HuH-7.5 (cell line): ENCODE measurements at regions not wholly inside any gene's neighbourhood (a gene's known extent, or its start where the extent isn't known, plus 50 kb on each side); places are given as distances from the start of the nearest gene placed in this dataset.

Source experiments
- DNase-seq: peaks from one replicate; pipeline ENCODE4 v3.0.0; 2011; ENCODE audit warnings: low spot score

GRCh38 chr10:24010436-24010970 is 198.4 kb upstream of the KIAA1217 start:
- DNase-seq: no peak

GRCh38 chr10:24012249-24012803 is 196.6 kb upstream of the KIAA1217 start:
- no peak for DNase-seq

DNA sequence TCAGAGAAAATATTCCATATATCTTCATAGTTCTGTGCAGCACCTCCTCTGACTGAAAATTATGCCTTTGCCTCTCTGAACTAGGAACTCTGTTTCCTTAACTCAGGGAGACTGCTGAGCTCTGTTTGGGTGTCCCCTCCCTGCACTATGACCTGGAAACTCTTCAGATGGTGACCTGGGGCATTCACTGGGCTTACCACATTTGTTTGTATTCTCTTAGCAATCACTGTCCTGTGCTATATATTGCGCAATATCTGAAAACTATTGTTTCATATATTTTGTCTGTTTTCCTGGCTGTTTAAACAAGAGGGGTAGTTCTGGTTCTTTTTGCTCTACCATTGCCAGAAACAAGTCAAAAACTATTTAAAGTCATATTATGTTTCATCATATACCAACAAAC is 181.8 kb upstream of the KIAA1217 start:
- no peak for DNase-seq

GRCh38 chr10:24034571-24034970 is 174.4 kb upstream of the KIAA1217 start:
- no peak for DNase-seq

DNA sequence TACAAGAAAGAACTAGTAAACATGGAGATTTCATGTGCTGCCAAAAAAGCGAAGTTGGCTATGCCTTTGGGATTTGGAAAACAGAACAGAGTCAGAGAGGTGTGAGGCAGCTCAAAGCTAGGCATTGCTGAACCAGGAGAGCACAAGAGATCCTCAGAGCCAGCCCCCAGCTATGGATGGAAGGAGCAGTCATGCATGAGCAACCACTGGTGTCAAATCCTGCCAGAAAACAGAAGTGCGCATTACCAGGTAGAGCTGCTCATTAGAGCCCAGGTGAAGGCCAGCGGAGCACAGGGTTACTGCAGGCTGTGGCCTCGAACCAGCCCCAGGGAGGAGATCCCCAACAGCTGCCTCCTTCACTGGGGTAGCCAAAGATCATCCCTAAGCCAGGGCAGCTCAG is 173.2 kb upstream of the KIAA1217 start:
- DNase-seq: no peak

- no peak for DNase-seq
Observed at GRCh38 chr10:24039315-24039714, 169.6 kb upstream of the KIAA1217 start.

DNA sequence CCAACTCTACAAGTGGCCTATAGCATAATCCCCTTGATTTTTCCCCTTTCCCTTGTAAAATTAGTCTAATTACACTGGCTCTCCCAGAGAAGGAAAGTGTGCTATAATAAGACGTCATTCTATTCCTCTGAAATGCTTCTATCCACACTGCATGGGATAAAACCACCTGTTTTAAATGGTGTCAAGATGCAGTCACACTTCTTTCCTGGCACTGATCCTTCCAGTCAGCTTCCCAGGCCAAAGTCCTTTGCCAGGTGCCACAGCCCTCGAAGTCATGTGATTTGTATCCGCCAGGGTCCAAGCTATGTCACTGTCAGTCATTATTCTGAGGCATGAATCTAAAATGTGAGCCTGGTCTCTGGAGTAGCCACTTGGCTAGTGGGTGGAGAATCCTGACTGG is 169.0 kb upstream of the KIAA1217 start:
- DNase-seq: no peak

- no peak for DNase-seq
Observed at GRCh38 chr10:24041034-24041433, 167.9 kb upstream of the KIAA1217 start.

DNA sequence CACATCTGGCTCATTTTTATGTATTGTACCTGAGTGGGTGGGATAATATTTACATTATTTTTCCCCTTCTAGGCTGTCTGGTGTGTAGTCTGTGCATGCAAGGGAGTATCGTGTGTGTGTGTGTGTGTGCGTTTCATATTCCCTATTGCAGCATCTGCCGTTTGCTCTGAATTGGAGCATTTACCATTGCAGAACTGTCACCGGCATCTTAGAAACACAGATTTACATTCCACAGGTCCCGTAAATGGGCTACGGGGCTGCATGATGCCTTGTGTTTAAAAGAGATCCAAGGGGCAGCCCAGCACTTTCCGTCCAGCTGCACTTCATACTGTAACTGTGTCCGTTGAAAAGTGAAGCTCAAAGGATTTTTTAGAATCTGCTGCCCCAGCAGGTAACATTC is 167.1 kb upstream of the KIAA1217 start:
- DNase-seq: no peak

GRCh38 chr10:24042884-24043283 is 166.1 kb upstream of the KIAA1217 start:
- no peak for DNase-seq

DNA sequence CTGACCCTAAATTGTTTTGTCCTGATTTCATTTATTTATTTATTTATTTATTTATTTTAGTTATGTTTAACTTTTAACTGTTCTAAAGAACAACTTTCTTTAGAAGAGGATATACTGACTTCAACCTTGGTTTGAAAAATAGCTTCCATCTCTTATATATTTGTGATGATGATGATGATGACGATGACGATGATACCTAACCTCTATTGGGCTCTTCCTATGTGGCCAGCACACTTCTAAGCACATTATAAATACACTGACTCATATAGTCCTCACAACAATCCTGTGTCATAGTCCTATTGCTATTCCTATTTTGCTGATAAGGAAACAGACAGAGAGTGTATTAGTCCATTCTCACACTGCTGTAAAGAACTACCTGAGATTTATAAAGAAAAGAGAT is 162.9 kb upstream of the KIAA1217 start:
- no peak for DNase-seq

GRCh38 chr10:24047176-24047575 is 161.8 kb upstream of the KIAA1217 start:
- no peak for DNase-seq

- DNase-seq: no peak
Observed at GRCh38 chr10:24054421-24054820, 154.5 kb upstream of the KIAA1217 start.

GRCh38 chr10:24080207-24080606 is 128.7 kb upstream of the KIAA1217 start:
- no peak for DNase-seq

DNA sequence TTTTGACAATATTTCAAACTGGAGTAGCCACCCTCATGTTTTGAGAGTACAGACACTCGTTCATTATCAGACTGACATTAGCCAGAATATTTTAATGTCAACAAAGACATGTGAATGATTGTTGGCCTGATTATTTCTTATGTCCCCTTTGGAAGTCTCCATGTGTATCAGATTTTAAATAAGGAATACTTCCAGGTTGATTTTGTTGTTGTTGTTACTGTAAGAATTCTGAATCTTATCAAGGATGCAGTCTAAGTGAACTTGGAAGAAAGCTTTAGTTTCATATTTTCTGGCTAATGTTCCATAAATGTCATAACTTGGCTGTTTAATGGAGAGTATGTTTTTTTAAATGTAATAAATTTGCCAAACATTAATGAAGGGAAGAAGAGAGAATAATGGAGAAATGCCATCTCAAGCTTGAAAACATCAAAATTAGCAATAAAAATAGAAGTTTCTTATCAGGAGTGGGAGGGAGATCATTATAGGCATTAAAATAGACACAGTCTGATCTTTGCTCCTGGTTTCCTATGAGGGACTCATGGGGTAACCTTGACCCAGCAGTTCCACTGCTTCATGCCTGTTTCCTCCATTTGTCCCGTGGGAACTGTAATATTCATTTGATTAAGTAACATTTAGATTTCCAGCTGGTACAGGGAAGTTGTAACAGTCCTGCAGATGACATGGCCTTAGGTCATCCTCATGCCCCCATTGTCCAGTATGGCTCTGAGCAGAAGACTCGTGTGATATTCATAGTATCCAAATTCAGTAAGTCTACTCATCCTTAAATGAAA is 122.4 kb upstream of the KIAA1217 start:
- no peak for DNase-seq

- DNase-seq: no peak
Observed at GRCh38 chr10:24091256-24091655, 117.7 kb upstream of the KIAA1217 start.

- DNase-seq: no peak
Observed at GRCh38 chr10:24096281-24096680, 112.7 kb upstream of the KIAA1217 start.

GRCh38 chr10:24097751-24098207 is 111.2 kb upstream of the KIAA1217 start:
- no peak for DNase-seq

GRCh38 chr10:24104895-24105294 is 104.0 kb upstream of the KIAA1217 start:
- no peak for DNase-seq

GRCh38 chr10:24113901-24114300 is 95.0 kb upstream of the KIAA1217 start:
- DNase-seq: no peak

DNA sequence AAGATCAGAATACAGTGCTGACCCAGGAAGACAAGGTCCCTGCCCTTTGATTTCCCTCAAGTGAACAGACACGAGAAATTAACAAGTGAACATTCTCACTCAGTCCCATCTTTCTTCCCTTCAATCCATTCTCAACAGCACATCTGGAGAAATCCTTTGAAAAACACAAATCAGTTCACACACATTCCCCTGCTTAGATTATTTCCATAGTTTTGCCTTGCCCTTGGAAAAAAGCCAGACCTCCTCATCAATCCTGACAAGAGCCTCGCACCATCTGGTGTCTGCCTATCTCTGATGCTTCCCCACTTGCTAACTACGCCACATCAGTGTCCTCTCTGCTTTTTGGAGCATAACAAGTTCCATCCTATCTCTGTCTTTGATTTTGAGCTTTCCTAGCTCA is 94.4 kb upstream of the KIAA1217 start:
- no peak for DNase-seq

DNA sequence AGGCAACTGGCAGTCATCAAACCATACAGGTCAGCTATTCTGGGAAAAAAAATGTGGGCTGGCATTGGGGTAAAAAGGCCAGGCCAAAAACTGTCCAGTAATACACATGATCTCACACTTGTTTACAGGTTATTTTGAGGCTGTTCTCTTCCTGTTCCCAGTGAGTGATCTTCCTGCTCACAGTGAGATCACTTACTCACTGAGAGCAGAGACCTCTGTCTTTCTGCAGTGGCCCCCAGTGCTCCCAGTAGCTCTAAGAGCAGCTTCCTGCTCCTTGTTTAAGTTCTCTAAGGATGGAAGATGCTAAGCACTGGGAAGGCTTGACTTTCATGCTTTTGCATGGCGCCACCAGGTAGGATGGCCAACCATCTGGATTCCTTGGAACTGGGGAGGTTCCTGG is 93.5 kb upstream of the KIAA1217 start:
- DNase-seq: no peak

GRCh38 chr10:24118246-24118645 is 90.7 kb upstream of the KIAA1217 start:
- DNase-seq: no peak

GRCh38 chr10:24119896-24120295 is 89.0 kb upstream of the KIAA1217 start:
- DNase-seq: no peak
